GM23248 (cell line): ENCODE measurements at regions not wholly inside any gene's neighbourhood (a gene's known extent, or its start where the extent isn't known, plus 50 kb on each side); places are given as distances from the start of the nearest gene placed in this dataset.

Experiments used
- EZH2 ChIP-seq: fragments of 200-600 bp; sonication (generic); IDR thresholded peaks from 2 replicates; pipeline ENCODE4 v1.6.1; 2018; ENCODE audit warnings: antibody characterized with exemption, mild to moderate bottlenecking; ENCODE audit not compliant: insufficient read depth, poor library complexity, severe bottlenecking
- EZH2phosphoT487 ChIP-seq: fragments of 200-600 bp; sonication (generic); IDR thresholded peaks from 2 replicates; pipeline ENCODE4 v1.6.1; 2018; ENCODE audit warnings: antibody characterized with exemption, moderate library complexity, mild to moderate bottlenecking, low read depth; ENCODE audit not compliant: insufficient read depth

DNA sequence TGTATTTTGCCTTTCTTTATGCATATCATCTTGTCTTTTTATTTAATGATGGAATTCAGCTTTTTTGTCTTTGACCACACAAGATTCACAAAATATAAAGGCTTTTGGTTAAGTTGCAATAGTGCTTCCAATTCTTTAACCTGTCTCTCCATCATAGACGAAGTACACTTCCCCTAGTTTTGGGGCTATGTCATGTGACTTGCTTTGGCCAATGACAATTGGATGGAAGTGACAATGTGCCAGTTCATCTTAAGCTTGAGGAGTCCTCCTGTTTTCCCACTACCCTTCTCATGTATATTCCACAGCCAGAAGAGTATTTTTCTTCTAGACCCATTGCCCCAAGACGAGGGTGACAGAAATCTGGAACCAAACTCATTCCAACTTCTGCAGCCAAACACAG, 419.6 kb upstream of the BRINP3 start:
- TF ChIP-seq EZH2phosphoT487 (no peak), EZH2 (no peak)
